PC-9 (cell line): ENCODE measurements at regions not wholly inside any gene's neighbourhood (a gene's known extent, or its start where the extent isn't known, plus 50 kb on each side); places are given as distances from the start of the nearest gene placed in this dataset.

Source experiments
- BruUV-seq: library from RNA; stranded (reverse); fragments of 400-500 nt; replicated peaks from 2 replicates; lab custom pipeline; 2021; lab: Mats Ljungman, UMichigan
- CTCF ChIA-PET: fragments of 300-600 bp; sonication (Branson Sonifier 250); formaldehyde crosslinking; loops from one replicate; lab custom pipeline; 2022; ENCODE audit warnings: antibody characterized with exemption; lab: Charles Lee
- POLR2A ChIA-PET: fragments of 300-600 bp; sonication (Branson Sonifier 250); formaldehyde crosslinking; loops from one replicate; lab custom pipeline; 2022; ENCODE audit warnings: antibody characterized with exemption; ENCODE audit not compliant: unreplicated experiment; lab: Charles Lee
- DNase-seq, 2 experiments: peaks; one replicate each; pipeline versions ENCODE4 v3.0.0 to v3.0.0-alpha.2; 2015 to 2022; ENCODE audit warnings: mixed read lengths in 1 of 2
- H2AFZ ChIP-seq: fragments of 200-600 bp; sonication (generic); 2 replicates; pipeline ENCODE4 v1.8.1; 2017; ENCODE audit warnings: antibody characterized with exemption
- H3F3A ChIP-seq: fragments of 200-600 bp; sonication (generic); 2 replicates; pipeline ENCODE4 v1.8.1; 2017; ENCODE audit warnings: antibody characterized with exemption, mild to moderate bottlenecking, low read depth; ENCODE audit not compliant: insufficient read depth
- H3K27ac ChIP-seq: fragments of 200-600 bp; sonication (generic); 2 replicates; pipeline ENCODE4 v1.6.1; 2016; ENCODE audit warnings: mixed run types
- H3K27me3 ChIP-seq: fragments of 200-600 bp; sonication (generic); 2 replicates; pipeline ENCODE4 v1.6.1; 2016; ENCODE audit warnings: low read depth, mixed run types; ENCODE audit not compliant: insufficient read depth
- H3K36me3 ChIP-seq: fragments of 200-600 bp; sonication (generic); 2 replicates; pipeline ENCODE4 v1.6.1; 2016; ENCODE audit warnings: low read depth, mixed run types
- H3K4me1 ChIP-seq: fragments of 200-600 bp; sonication (generic); replicated peaks from 2 replicates; pipeline ENCODE4 v1.6.1; 2016; ENCODE audit warnings: mixed run types; ENCODE audit not compliant: insufficient read depth
- H3K4me2 ChIP-seq: fragments of 200-600 bp; sonication (generic); 2 replicates; pipeline ENCODE4 v1.6.1; 2017; ENCODE audit warnings: mixed run types
- H3K4me3 ChIP-seq: fragments of 200-600 bp; sonication (generic); 2 replicates; pipeline ENCODE4 v1.6.1; 2016; ENCODE audit warnings: mixed run types
- H3K79me2 ChIP-seq: fragments of 200-600 bp; sonication (generic); 2 replicates; pipeline ENCODE4 v1.6.1; 2017; ENCODE audit warnings: low read depth, mixed run types
- H3K9me2 ChIP-seq: fragments of 200-600 bp; sonication (generic); 2 replicates; pipeline ENCODE4 v1.8.1; 2017; ENCODE audit warnings: mild to moderate bottlenecking; ENCODE audit not compliant: insufficient read depth
- H3K9me3 ChIP-seq: fragments of 200-600 bp; sonication (generic); 2 replicates; pipeline ENCODE4 v1.8.1; 2016; ENCODE audit warnings: low read depth; ENCODE audit not compliant: insufficient read depth
- H4K20me1 ChIP-seq: fragments of 200-600 bp; sonication (generic); 2 replicates; pipeline ENCODE4 v1.8.1; 2017; ENCODE audit not compliant: insufficient read depth
- CTCF ChIP-seq: fragments of 200-600 bp; sonication (generic); conservative IDR thresholded peaks from 2 replicates; pipeline ENCODE4 v1.6.1; 2017; ENCODE audit warnings: mixed run types, antibody characterized with exemption, mild to moderate bottlenecking, moderate library complexity
- EZH2 ChIP-seq: fragments of 200-600 bp; sonication (generic); IDR thresholded peaks from 2 replicates; pipeline ENCODE4 v1.8.0; 2017; ENCODE audit warnings: antibody characterized with exemption, low read depth
- intact Hi-C: fragments of 100-400 bp; cut with micrococcal nuclease; formaldehyde crosslinking; loops from one replicate; pipeline ENCODE4 v1.10.0; 2022; ENCODE audit not compliant: unreplicated experiment

GRCh38 chr3:22010997-22011396, 260.0 kb upstream of the ZNF385D start:
- H3K36me3 ChIP-seq, result no peaks in the 10 kb centered on the region
- no TSS peak for BruUV-seq
- H3K9me3 ChIP-seq, result no peaks in the 10 kb centered on the region
- POLR2A ChIA-PET, result interaction anchor here (0.9 kb wide), 1 partner anchor 11 kb away, joined by 12 read pairs; no protein-coding TSS in a partner anchor
- intact Hi-C loops, result no loop called here
- CTCF ChIA-PET, result no interaction called here
- H3K4me3 ChIP-seq, result no peak overlapping the region
- TF ChIP-seq EZH2, result no peak
- no peak for TF ChIP-seq CTCF
- H3K27ac ChIP-seq, result no peak overlapping the region
- no peak overlapping the region for H3K4me2 ChIP-seq
- DNase-seq, result no peak
- H3K27me3 ChIP-seq, result no peaks in the 10 kb centered on the region
- H2AFZ ChIP-seq, result no peak overlapping the region
- no peaks in the 10 kb centered on the region for H3F3A ChIP-seq
- no peaks in the 10 kb centered on the region for H3K4me1 ChIP-seq
- no peaks in the 10 kb centered on the region for H3K9me2 ChIP-seq
- H3K79me2 ChIP-seq, result no peaks in the 10 kb centered on the region
- no peaks in the 10 kb centered on the region for H4K20me1 ChIP-seq

GRCh38 chr3:22012471-22012870, 261.5 kb upstream of the ZNF385D start:
- no peaks in the 10 kb centered on the region for H3K79me2 ChIP-seq
- no TSS peak for BruUV-seq
- no peak overlapping the region for H3K27ac ChIP-seq
- no peaks in the 10 kb centered on the region for H3K27me3 ChIP-seq
- TF ChIP-seq CTCF (no peak), EZH2 (no peak)
- H3K9me2 ChIP-seq, result no peaks in the 10 kb centered on the region
- no peaks in the 10 kb centered on the region for H3K36me3 ChIP-seq
- no peak overlapping the region for H3K4me2 ChIP-seq
- no peak overlapping the region for H2AFZ ChIP-seq
- DNase-seq, result peak in 1 of 2 experiments; percentile 35
- H3K4me3 ChIP-seq, result no peak overlapping the region
- H4K20me1 ChIP-seq, result no peaks in the 10 kb centered on the region
- POLR2A ChIA-PET, result no interaction called here
- intact Hi-C loops, result no loop called here
- no peaks in the 10 kb centered on the region for H3F3A ChIP-seq
- no peaks in the 10 kb centered on the region for H3K4me1 ChIP-seq
- CTCF ChIA-PET, result no interaction called here
- no peaks in the 10 kb centered on the region for H3K9me3 ChIP-seq

GRCh38 chr3:22013641-22014040, 262.6 kb upstream of the ZNF385D start:
- Histone ChIP-seq H3K4me2 (no peak overlapping the region), H4K20me1 (no peaks in the 10 kb centered on the region), H3K79me2 (no peaks in the 10 kb centered on the region), H2AFZ (no peak overlapping the region), H3K9me3 (no peaks in the 10 kb centered on the region), H3K9me2 (no peaks in the 10 kb centered on the region), H3F3A (no peaks in the 10 kb centered on the region), H3K36me3 (no peaks in the 10 kb centered on the region), H3K27me3 (no peaks in the 10 kb centered on the region), H3K27ac (no peak overlapping the region), H3K4me3 (no peak overlapping the region), H3K4me1 (no peaks in the 10 kb centered on the region)
- BruUV-seq, result no TSS peak
- POLR2A ChIA-PET, result interaction anchor here (0.6 kb wide), 1 partner anchor 805 kb away, joined by 4 read pairs; no protein-coding TSS in a partner anchor
- no peak for DNase-seq
- intact Hi-C loops, result no loop called here
- no peak for TF ChIP-seq CTCF
- TF ChIP-seq EZH2, result no peak
- CTCF ChIA-PET, result no interaction called here
